WTC11 (cell line): ENCODE measurements at regions not wholly inside any gene's neighbourhood (a gene's known extent, or its start where the extent isn't known, plus 50 kb on each side); places are given as distances from the start of the nearest gene placed in this dataset.

ENCODE experiments used
- CBFB ChIP-seq: sonication (generic); formaldehyde crosslinking; IDR thresholded peaks from 2 replicates; pipeline ENCODE4 v1.8.1; 2022; ENCODE audit warnings: mild to moderate bottlenecking, low read depth, missing genetic modification reagents
- ESRRA ChIP-seq: sonication (generic); formaldehyde crosslinking; IDR thresholded peaks from 2 replicates; pipeline ENCODE4 v1.8.1; 2022; ENCODE audit warnings: mild to moderate bottlenecking, missing genetic modification reagents, borderline replicate concordance
- IRF2 ChIP-seq: sonication (generic); formaldehyde crosslinking; IDR thresholded peaks from 2 replicates; pipeline ENCODE4 v1.8.0; 2022; ENCODE audit warnings: low read depth, missing genetic modification reagents, borderline replicate concordance
- KAT7 ChIP-seq: sonication (generic); formaldehyde crosslinking; IDR thresholded peaks from 2 replicates; pipeline ENCODE4 v1.8.1; 2023; ENCODE audit warnings: missing genetic modification reagents, mild to moderate bottlenecking, borderline replicate concordance
- NR3C1 ChIP-seq: sonication (generic); formaldehyde crosslinking; conservative IDR thresholded peaks from 2 replicates; pipeline ENCODE4 v1.8.1; 2023; ENCODE audit warnings: low read depth, mild to moderate bottlenecking, missing genetic modification reagents
- TF ChIP-seq, protein P1 (sequence below): fragments of 200-600 bp; IDR thresholded peaks from 2 replicates; pipeline ENCODE4 v1.8.0; 2022; ENCODE audit warnings: antibody characterized with exemption
- TF ChIP-seq, protein P2 (sequence below): sonication (generic); formaldehyde crosslinking; conservative IDR thresholded peaks from 2 replicates; pipeline ENCODE4 v1.8.1; 2022; ENCODE audit warnings: mild to moderate bottlenecking, missing genetic modification reagents
- TF ChIP-seq, protein P3 (sequence below): sonication (generic); formaldehyde crosslinking; IDR thresholded peaks from 2 replicates; pipeline ENCODE4 v1.8.1; 2023; ENCODE audit warnings: mild to moderate bottlenecking, missing genetic modification reagents, moderate library complexity
- TF ChIP-seq, protein P4 (sequence below): sonication (generic); formaldehyde crosslinking; IDR thresholded peaks from 2 replicates; pipeline ENCODE4 v1.8.0; 2023; ENCODE audit warnings: missing genetic modification reagents
- TF ChIP-seq, protein P5 (sequence below): sonication (generic); formaldehyde crosslinking; IDR thresholded peaks from 2 replicates; pipeline ENCODE4 v1.8.1; 2023; ENCODE audit warnings: mild to moderate bottlenecking, missing genetic modification reagents
- TF ChIP-seq, protein P6 (sequence below): sonication (generic); formaldehyde crosslinking; IDR thresholded peaks from 2 replicates; pipeline ENCODE4 v1.8.1; 2022; ENCODE audit warnings: missing genetic modification reagents, borderline replicate concordance

DNA sequence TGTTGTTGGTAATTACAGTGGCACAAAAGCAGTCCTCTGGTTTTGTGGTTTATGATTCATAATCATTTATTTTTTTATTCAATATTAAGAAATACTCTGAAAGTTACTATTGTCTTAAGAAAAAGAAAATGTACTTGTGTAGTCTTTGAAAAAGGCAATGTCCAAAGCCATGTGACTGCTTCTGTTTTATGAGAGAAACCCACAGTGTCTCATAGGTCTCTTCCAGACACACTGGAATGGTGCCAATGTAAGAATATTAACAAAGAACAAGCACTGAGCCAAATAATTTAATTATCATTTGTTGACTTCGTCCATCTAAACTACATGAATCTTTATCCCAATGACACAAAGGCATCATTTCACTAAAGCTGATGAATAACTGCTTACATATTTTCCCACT lies 62.5 kb downstream of the RPRM start:
- no peak for TF ChIP-seq KAT7 (CRISPR knock-in tag)
- TF ChIP-seq, protein P1, sequence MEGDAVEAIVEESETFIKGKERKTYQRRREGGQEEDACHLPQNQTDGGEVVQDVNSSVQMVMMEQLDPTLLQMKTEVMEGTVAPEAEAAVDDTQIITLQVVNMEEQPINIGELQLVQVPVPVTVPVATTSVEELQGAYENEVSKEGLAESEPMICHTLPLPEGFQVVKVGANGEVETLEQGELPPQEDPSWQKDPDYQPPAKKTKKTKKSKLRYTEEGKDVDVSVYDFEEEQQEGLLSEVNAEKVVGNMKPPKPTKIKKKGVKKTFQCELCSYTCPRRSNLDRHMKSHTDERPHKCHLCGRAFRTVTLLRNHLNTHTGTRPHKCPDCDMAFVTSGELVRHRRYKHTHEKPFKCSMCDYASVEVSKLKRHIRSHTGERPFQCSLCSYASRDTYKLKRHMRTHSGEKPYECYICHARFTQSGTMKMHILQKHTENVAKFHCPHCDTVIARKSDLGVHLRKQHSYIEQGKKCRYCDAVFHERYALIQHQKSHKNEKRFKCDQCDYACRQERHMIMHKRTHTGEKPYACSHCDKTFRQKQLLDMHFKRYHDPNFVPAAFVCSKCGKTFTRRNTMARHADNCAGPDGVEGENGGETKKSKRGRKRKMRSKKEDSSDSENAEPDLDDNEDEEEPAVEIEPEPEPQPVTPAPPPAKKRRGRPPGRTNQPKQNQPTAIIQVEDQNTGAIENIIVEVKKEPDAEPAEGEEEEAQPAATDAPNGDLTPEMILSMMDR, result no peak
- no peak for TF ChIP-seq NR3C1 (CRISPR knock-in tag)
- TF ChIP-seq CBFB (CRISPR knock-in tag), result no peak
- TF ChIP-seq, protein P2, sequence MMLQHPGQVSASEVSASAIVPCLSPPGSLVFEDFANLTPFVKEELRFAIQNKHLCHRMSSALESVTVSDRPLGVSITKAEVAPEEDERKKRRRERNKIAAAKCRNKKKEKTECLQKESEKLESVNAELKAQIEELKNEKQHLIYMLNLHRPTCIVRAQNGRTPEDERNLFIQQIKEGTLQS (CRISPR knock-in tag), result no peak
- no peak for TF ChIP-seq IRF2 (CRISPR knock-in tag)
- TF ChIP-seq ESRRA, result no peak
- TF ChIP-seq, protein P3, sequence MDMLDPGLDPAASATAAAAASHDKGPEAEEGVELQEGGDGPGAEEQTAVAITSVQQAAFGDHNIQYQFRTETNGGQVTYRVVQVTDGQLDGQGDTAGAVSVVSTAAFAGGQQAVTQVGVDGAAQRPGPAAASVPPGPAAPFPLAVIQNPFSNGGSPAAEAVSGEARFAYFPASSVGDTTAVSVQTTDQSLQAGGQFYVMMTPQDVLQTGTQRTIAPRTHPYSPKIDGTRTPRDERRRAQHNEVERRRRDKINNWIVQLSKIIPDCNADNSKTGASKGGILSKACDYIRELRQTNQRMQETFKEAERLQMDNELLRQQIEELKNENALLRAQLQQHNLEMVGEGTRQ (CRISPR knock-in tag), result no peak
- TF ChIP-seq, protein P4, sequence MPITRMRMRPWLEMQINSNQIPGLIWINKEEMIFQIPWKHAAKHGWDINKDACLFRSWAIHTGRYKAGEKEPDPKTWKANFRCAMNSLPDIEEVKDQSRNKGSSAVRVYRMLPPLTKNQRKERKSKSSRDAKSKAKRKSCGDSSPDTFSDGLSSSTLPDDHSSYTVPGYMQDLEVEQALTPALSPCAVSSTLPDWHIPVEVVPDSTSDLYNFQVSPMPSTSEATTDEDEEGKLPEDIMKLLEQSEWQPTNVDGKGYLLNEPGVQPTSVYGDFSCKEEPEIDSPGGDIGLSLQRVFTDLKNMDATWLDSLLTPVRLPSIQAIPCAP (CRISPR knock-in tag), result no peak
- TF ChIP-seq, protein P5, sequence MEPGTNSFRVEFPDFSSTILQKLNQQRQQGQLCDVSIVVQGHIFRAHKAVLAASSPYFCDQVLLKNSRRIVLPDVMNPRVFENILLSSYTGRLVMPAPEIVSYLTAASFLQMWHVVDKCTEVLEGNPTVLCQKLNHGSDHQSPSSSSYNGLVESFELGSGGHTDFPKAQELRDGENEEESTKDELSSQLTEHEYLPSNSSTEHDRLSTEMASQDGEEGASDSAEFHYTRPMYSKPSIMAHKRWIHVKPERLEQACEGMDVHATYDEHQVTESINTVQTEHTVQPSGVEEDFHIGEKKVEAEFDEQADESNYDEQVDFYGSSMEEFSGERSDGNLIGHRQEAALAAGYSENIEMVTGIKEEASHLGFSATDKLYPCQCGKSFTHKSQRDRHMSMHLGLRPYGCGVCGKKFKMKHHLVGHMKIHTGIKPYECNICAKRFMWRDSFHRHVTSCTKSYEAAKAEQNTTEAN (CRISPR knock-in tag), result no peak
- TF ChIP-seq, protein P6, sequence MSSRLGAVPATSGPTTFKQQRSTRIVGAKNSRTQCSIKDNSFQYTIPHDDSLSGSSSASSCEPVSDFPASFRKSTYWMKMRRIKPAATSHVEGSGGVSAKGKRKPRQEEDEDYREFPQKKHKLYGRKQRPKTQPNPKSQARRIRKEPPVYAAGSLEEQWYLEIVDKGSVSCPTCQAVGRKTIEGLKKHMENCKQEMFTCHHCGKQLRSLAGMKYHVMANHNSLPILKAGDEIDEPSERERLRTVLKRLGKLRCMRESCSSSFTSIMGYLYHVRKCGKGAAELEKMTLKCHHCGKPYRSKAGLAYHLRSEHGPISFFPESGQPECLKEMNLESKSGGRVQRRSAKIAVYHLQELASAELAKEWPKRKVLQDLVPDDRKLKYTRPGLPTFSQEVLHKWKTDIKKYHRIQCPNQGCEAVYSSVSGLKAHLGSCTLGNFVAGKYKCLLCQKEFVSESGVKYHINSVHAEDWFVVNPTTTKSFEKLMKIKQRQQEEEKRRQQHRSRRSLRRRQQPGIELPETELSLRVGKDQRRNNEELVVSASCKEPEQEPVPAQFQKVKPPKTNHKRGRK, result no peak
